HG03520 (cell line): ENCODE measurements at regions not wholly inside any gene's neighbourhood (a gene's known extent, or its start where the extent isn't known, plus 50 kb on each side); places are given as distances from the start of the nearest gene placed in this dataset.

ENCODE experiments used
- ATAC-seq: cut with Tn5 transposase; IDR thresholded peaks from one replicate; pipeline ENCODE4 v1.9.1; 2021; ENCODE audit warnings: mild to moderate bottlenecking, moderate library complexity; ENCODE audit not compliant: unreplicated experiment

- ATAC-seq, result peak; percentile 46
Observed at GRCh38 chr2:144248350-144249034, 271.4 kb downstream of the ZEB2 start.

- no peak for ATAC-seq
Observed at GRCh38 chr2:144244938-144245337, 275.0 kb downstream of the ZEB2 start.

- no peak for ATAC-seq
Observed at GRCh38 chr2:144242311-144242710, 277.6 kb downstream of the ZEB2 start.

GRCh38 chr2:144241801-144242200 is 278.1 kb downstream of the ZEB2 start:
- ATAC-seq, result no peak

- ATAC-seq, result peak; percentile 72
Observed at GRCh38 chr2:144240656-144241339, 279.1 kb downstream of the ZEB2 start.

- no peak for ATAC-seq
Observed at GRCh38 chr2:144239726-144240125, 280.2 kb downstream of the ZEB2 start.

- ATAC-seq, result no peak
Observed at GRCh38 chr2:144239306-144239705, 280.6 kb downstream of the ZEB2 start.

GRCh38 chr2:144237830-144238627 is 281.9 kb downstream of the ZEB2 start:
- no peak for ATAC-seq

GRCh38 chr2:144237108-144237507 is 282.8 kb downstream of the ZEB2 start:
- ATAC-seq, result no peak

- no peak for ATAC-seq
Observed at GRCh38 chr2:144235050-144235449, 284.9 kb downstream of the ZEB2 start.

- ATAC-seq, result no peak
Observed at GRCh38 chr2:144234542-144234871, 285.4 kb downstream of the ZEB2 start.

GRCh38 chr2:144233733-144234541 is 286.0 kb downstream of the ZEB2 start:
- no peak for ATAC-seq

- ATAC-seq, result no peak
Observed at GRCh38 chr2:144233317-144233716, 286.6 kb downstream of the ZEB2 start.

GRCh38 chr2:144230448-144231085 is 289.4 kb downstream of the ZEB2 start:
- no peak for ATAC-seq

- no peak for ATAC-seq
Observed at GRCh38 chr2:144230033-144230432, 289.9 kb downstream of the ZEB2 start.

- no peak for ATAC-seq
Observed at GRCh38 chr2:144229296-144229695, 290.6 kb downstream of the ZEB2 start.

GRCh38 chr2:144227427-144228105 is 292.4 kb downstream of the ZEB2 start:
- ATAC-seq, result no peak

- no peak for ATAC-seq
Observed at GRCh38 chr2:144225076-144225475, 294.8 kb downstream of the ZEB2 start.

GRCh38 chr2:144224472-144224871 is 295.4 kb downstream of the ZEB2 start:
- ATAC-seq, result no peak

- no peak for ATAC-seq
Observed at GRCh38 chr2:144219979-144220378, 299.9 kb downstream of the ZEB2 start.
